K562 (cell line): ENCODE measurements at regions not wholly inside any gene's neighbourhood (a gene's known extent, or its start where the extent isn't known, plus 50 kb on each side); places are given as distances from the start of the nearest gene placed in this dataset.

Source experiments
- ATAC-seq: fragments of 200-7000 bp; cut with Tn5 transposase; 3 replicates; pipeline ENCODE4 v1.9.1; 2020; ENCODE audit warnings: moderate library complexity
- BruUV-seq: library from RNA; stranded (reverse); fragments of 400-500 nt; replicated peaks from 2 replicates; lab custom pipeline; 2021; lab: Mats Ljungman, UMichigan
- CTCF ChIA-PET: fragments of 300-600 bp; formaldehyde crosslinking; extraction: SDS; loops from one replicate; lab custom pipeline; 2021; ENCODE audit warnings: low intra/inter-chr PET ratio; lab: Yijun Ruan, JAX
- POLR2A ChIA-PET: fragments of 300-600, 350-650 bp; sonication (Branson Sonifier 250); formaldehyde crosslinking; extraction: SDS; loops from one replicate; lab custom pipeline; 2021; ENCODE audit warnings: antibody characterized with exemption, inconsistent platforms; lab: Yijun Ruan, JAX
- DNase-seq, 4 experiments: peaks; one replicate each; pipeline versions ENCODE4 v3.0.0 to v3.0.0-alpha.2; 2011 to 2018; ENCODE audit warnings: low spot score in 3 of 4, mixed read lengths in 3 of 4; ENCODE audit errors: extremely low read depth in 1 of 4
- FAIRE-seq: peaks from 2 replicates; lab custom pipeline; 2011; peaks lifted over from hg19 to GRCh38; lab: Jason Lieb, UNC
- H2AFZ ChIP-seq: 2 replicates; pipeline ENCODE4 v1.6.0; 2011; ENCODE audit warnings: low read depth, low read length, control low read depth, inconsistent platforms
- H3K27ac ChIP-seq: fragments of 200-600 bp; 3 replicates; pipeline ENCODE4 v1.8.0; 2011; ENCODE audit warnings: low read depth, mild to moderate bottlenecking, control low read depth, inconsistent platforms, low read length, moderate library complexity, mixed read lengths; ENCODE audit errors: extremely low read depth
- H3K27me3 ChIP-seq, 2 experiments: fragments of 300-600 bp in 1 of 2; 2 replicates in 1 of 2; 3 replicates in 1 of 2; pipeline versions ENCODE4 v1.6.0 to v1.8.0; 2011; ENCODE audit warnings: inconsistent platforms in 2 of 2, low read length in 2 of 2, mild to moderate bottlenecking in 1 of 2, mixed read lengths in 1 of 2, moderate library complexity in 1 of 2; ENCODE audit not compliant: control insufficient read depth in 2 of 2, insufficient read depth in 2 of 2
- H3K36me3 ChIP-seq: fragments of 300-600 bp; 3 replicates; pipeline ENCODE4 v1.8.0; 2011; ENCODE audit warnings: mild to moderate bottlenecking, low read length, inconsistent platforms; ENCODE audit not compliant: control insufficient read depth, insufficient read depth
- H3K4me1 ChIP-seq, 2 experiments: fragments of 200-600 bp in 1 of 2; replicated peaks in 1 of 2; 2 replicates in 1 of 2; 3 replicates in 1 of 2; pipeline versions ENCODE4 v1.5.1 to v1.8.0; 2011; ENCODE audit warnings: inconsistent platforms in 2 of 2, low read length in 2 of 2, mild to moderate bottlenecking in 1 of 2, mixed read lengths in 1 of 2, moderate library complexity in 1 of 2; ENCODE audit not compliant: control insufficient read depth in 2 of 2, insufficient read depth in 2 of 2
- H3K4me2 ChIP-seq: 2 replicates; pipeline ENCODE4 v1.6.1; 2011; ENCODE audit warnings: low read length, control low read depth, inconsistent platforms, mixed read lengths; ENCODE audit not compliant: insufficient read depth
- H3K4me3 ChIP-seq: fragments of 200-600 bp; sonication (generic), shearing (Covaris generic); 2 replicates; pipeline ENCODE4 v1.5.1; 2016; ENCODE audit warnings: control low read depth, inconsistent platforms
- H3K79me2 ChIP-seq: fragments of 200-600 bp; 3 replicates; pipeline ENCODE4 v1.8.0; 2011; ENCODE audit warnings: low read length, inconsistent platforms; ENCODE audit not compliant: control insufficient read depth, insufficient read depth
- H3K9ac ChIP-seq, 2 experiments: 2 replicates each; pipeline versions ENCODE4 v1.6.0 to v1.6.1; 2011; ENCODE audit warnings: low read depth in 2 of 2, low read length in 2 of 2, control low read depth in 1 of 2, inconsistent platforms in 1 of 2, mild to moderate bottlenecking in 1 of 2, mixed read lengths in 1 of 2; ENCODE audit not compliant: insufficient read depth in 1 of 2
- H3K9me1 ChIP-seq: one replicate; pipeline ENCODE4 v1.6.0; 2011; ENCODE audit warnings: inconsistent platforms, mild to moderate bottlenecking, low read length, moderate library complexity; ENCODE audit not compliant: control insufficient read depth, insufficient read depth
- H3K9me3 ChIP-seq: replicated peaks from 2 replicates; pipeline ENCODE4 v1.5.1; 2011; ENCODE audit warnings: low read depth, low read length, inconsistent platforms; ENCODE audit not compliant: control insufficient read depth, insufficient read depth
- H4K20me1 ChIP-seq: replicated peaks from 2 replicates; pipeline ENCODE4 v1.6.1; 2011; ENCODE audit warnings: low read length, inconsistent platforms, mixed read lengths; ENCODE audit not compliant: control insufficient read depth, insufficient read depth
- ARID3B ChIP-seq: fragments of 250-450 bp; sonication (Bioruptor Pico); IDR thresholded peaks from 2 replicates; pipeline ENCODE4 v1.4.0; 2020; ENCODE audit warnings: borderline replicate concordance
- DACH1 ChIP-seq: fragments of 450-650 bp; IDR thresholded peaks from 2 replicates; pipeline ENCODE4 v1.6.1; 2018; ENCODE audit not compliant: partially characterized antibody
- DEAF1 ChIP-seq: fragments of 450-650 bp; formaldehyde crosslinking; IDR thresholded peaks from 2 replicates; pipeline ENCODE4 v1.4.0; 2020; ENCODE audit warnings: mild to moderate bottlenecking, moderate library complexity
- FOXA3 ChIP-seq, 2 experiments: fragments of 450-650 bp in 1 of 2; sonication (generic) in 1 of 2; formaldehyde crosslinking; IDR thresholded peaks in 1 of 2; conservative IDR thresholded peaks in 1 of 2; 2 replicates each; pipeline versions ENCODE4 v1.4.0 to v1.8.0; 2020 to 2022; ENCODE audit warnings: mild to moderate bottlenecking in 2 of 2, missing genetic modification reagents in 1 of 2
- KLF10 ChIP-seq: fragments of 250-450 bp; sonication (Bioruptor Pico); IDR thresholded peaks from 2 replicates; pipeline ENCODE4 v1.6.1; 2021; ENCODE audit warnings: matching md5 sums
- MAFF ChIP-seq: IDR thresholded peaks from 2 replicates; pipeline ENCODE4 v1.6.1; 2012; ENCODE audit warnings: low read length, improper control_type of control experiment
- MLLT1 ChIP-seq, 2 experiments: fragments of 450-650 bp; IDR thresholded peaks; 2 replicates each; pipeline ENCODE4 v1.6.1; 2016
- POLR2AphosphoS5 ChIP-seq: IDR thresholded peaks from 2 replicates; pipeline ENCODE4 v1.6.1; 2011; ENCODE audit warnings: mild to moderate bottlenecking, low read depth, low read length, moderate library complexity; ENCODE audit not compliant: control insufficient read depth, insufficient read depth
- SPI1 ChIP-seq: IDR thresholded peaks from 2 replicates; pipeline ENCODE4 v1.6.1; 2011; ENCODE audit warnings: low read depth, low read length, control low read depth, borderline replicate concordance
- TFAP4 ChIP-seq: sonication (generic); formaldehyde crosslinking; IDR thresholded peaks from 2 replicates; pipeline ENCODE4 v1.8.0; 2022; ENCODE audit warnings: missing genetic modification reagents, mild to moderate bottlenecking, moderate library complexity, borderline replicate concordance
- ZNF431 ChIP-seq: sonication (generic); formaldehyde crosslinking; IDR thresholded peaks from 2 replicates; pipeline ENCODE4 v1.8.0; 2022; ENCODE audit warnings: mild to moderate bottlenecking, missing genetic modification reagents
- ZNF717 ChIP-seq: fragments of 250-450 bp; sonication (Bioruptor Pico); IDR thresholded peaks from 2 replicates; pipeline ENCODE4 v1.5.0; 2021
- WGBS: fragments of 100-300 bp; shearing (Covaris generic); methylation state at CpG from one replicate; pipeline ENCODE4 v1.1.6; 2016; ENCODE audit warnings: low coverage, mixed read lengths; ENCODE audit not compliant: insufficient coverage; ENCODE audit errors: missing lambda C conversion rate; 5-methylcytosine and 5-hydroxymethylcytosine counted together
- in situ Hi-C: fragments of 300-500 bp; cut with MboI; formaldehyde crosslinking; loops from 4 replicates; pipeline ENCODE4 v1.15.0; 2018; ENCODE audit warnings: inconsistent platforms, mixed read lengths
- intact Hi-C: fragments of 100-400 bp; cut with micrococcal nuclease; formaldehyde crosslinking; loops from 2 replicates; pipeline ENCODE4 v1.14.2; 2022

- peaks cover 13% of the 10 kb centered on the region for H4K20me1 ChIP-seq
- peak in 1 of 4 experiments; percentile 66 for DNase-seq
- in situ Hi-C loops (loop anchor here (5.0 kb wide), 1 partner anchor 743 kb away; a partner anchor contains a TSS), intact Hi-C loops (loop anchor here (1.0 to 10.0 kb wide), 2 partner anchors 8 to 864 kb away; a partner anchor contains a TSS)
- no peaks in the 10 kb centered on the region for H3K9me1 ChIP-seq
- POLR2A ChIA-PET = interaction anchor here (0.6 to 10.6 kb wide), 24 partner anchors 7 to 1025 kb away, joined by 3 to 726 read pairs (median 3); a partner anchor contains a TSS
- H3K9me3 ChIP-seq = no peaks in the 10 kb centered on the region
- H2AFZ ChIP-seq = peak overlapping the region; percentile 40
- H3K4me3 ChIP-seq = peak overlapping the region; percentile 56; the same call in 1 of the 2 replicates
- CTCF ChIA-PET = no interaction called here
- peak overlapping the region; percentile 47 to 93; a peak in 3 of 4 replicates for H3K9ac ChIP-seq
- H3K4me1 ChIP-seq = peaks cover 4 to 13% of the 10 kb centered on the region in 2 experiments
- H3K27me3 ChIP-seq = no peaks in the 10 kb centered on the region
- H3K4me2 ChIP-seq = peak overlapping the region; percentile 68
- H3K36me3 ChIP-seq = peaks cover 20% of the 10 kb centered on the region
- H3K79me2 ChIP-seq = peaks cover 47% of the 10 kb centered on the region
- no TSS peak for BruUV-seq
- FAIRE-seq = peak; percentile 68
- 12% methylated on average over 1 of the region's 1 CpG for WGBS
- ATAC-seq = peak; percentile 8
- peak overlapping the region; percentile 94 for H3K27ac ChIP-seq
- TF ChIP-seq TFAP4 (CRISPR knock-in tag) (peak; percentile 90), ZNF431 (0 out of 2 replicates have a peak, but pooled peaks have one; percentile 36), KLF10 (CRISPR knock-in tag) (0 out of 2 replicates have a peak, but pooled peaks have one; percentile 68), SPI1 (0 out of 2 replicates have a peak, but pooled peaks have one; percentile 10), MLLT1 (IDR thresholded peaks at IDR 0.05) (0 out of 4 replicates have a peak, but pooled peaks of 1 of the 2 experiments have one; percentile 9), POLR2AphosphoS5 (no peak), DEAF1 (CRISPR knock-in tag) (no peak), FOXA3 (CRISPR knock-in tag; conservative IDR thresholded peaks at IDR 0.05 in 1 of 2, IDR thresholded peaks at IDR 0.05 in 1 of 2) (no peak), ZNF717 (CRISPR knock-in tag) (peak; percentile 61; the same call in 1 of the 2 replicates), MAFF (0 out of 2 replicates have a peak, but pooled peaks have one; percentile 1), ARID3B (no peak), DACH1 (peak; percentile 66)
Observed at GRCh38 chr6:27149150-27149549, 98.4 kb upstream of the PRSS16 start.
